HFFc6 (cell line): ENCODE measurements at regions not wholly inside any gene's neighbourhood (a gene's known extent, or its start where the extent isn't known, plus 50 kb on each side); places are given as distances from the start of the nearest gene placed in this dataset.

Experiments
- DNase-seq: peaks from one replicate; pipeline ENCODE4 v3.0.0-alpha.2; 2018
- H3K27ac Mint-ChIP-seq: 2 replicates; pipeline ENCODE4 v1.8.0; 2020; ENCODE audit warnings: mild to moderate bottlenecking, mixed read lengths
- H3K27me3 Mint-ChIP-seq: 2 replicates; pipeline ENCODE4 v1.8.0; 2021; ENCODE audit warnings: mild to moderate bottlenecking, moderate library complexity, mixed read lengths; ENCODE audit not compliant: insufficient read depth
- H3K36me3 Mint-ChIP-seq: 2 replicates; pipeline ENCODE4 v1.8.0; 2021; ENCODE audit warnings: low read depth, mixed read lengths
- H3K4me1 Mint-ChIP-seq: 2 replicates; pipeline ENCODE4 v1.8.0; 2020; ENCODE audit warnings: low read depth, mixed read lengths
- H3K4me3 Mint-ChIP-seq: 2 replicates; pipeline ENCODE4 v1.8.0; 2020; ENCODE audit warnings: mild to moderate bottlenecking, moderate library complexity, mixed read lengths
- H3K9me3 Mint-ChIP-seq: 2 replicates; pipeline ENCODE4 v1.8.0; 2020; ENCODE audit warnings: mild to moderate bottlenecking, mixed read lengths
- TF ChIP-seq, protein P1 (sequence below): fragments of 200-600 bp; sonication (generic); IDR thresholded peaks from 2 replicates; pipeline ENCODE4 v1.5.0; 2021; ENCODE audit warnings: antibody characterized with exemption, mild to moderate bottlenecking

DNA sequence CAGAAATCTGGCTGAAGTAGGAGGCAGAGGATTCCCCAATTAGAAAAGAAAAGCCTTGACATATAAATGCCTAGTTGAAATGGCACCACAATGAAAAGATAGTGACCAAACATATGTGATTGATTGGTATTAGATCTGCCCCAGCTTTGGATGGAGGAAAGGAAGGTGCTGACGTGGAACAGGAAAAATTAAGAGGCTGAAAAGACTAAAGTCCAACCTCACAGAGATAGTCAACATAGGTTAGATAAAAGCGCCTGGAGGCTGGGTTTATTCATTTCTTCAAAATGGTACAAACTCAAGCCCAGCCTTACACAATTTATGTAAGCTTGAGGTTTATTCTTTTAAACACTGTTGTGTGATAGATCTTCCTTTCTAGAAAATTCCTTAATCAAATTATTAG is 129.6 kb downstream of the RPS29 start:
- no peaks in the 10 kb centered on the region for H3K4me1 Mint-ChIP-seq
- H3K9me3 Mint-ChIP-seq, result no peaks in the 10 kb centered on the region
- H3K27ac Mint-ChIP-seq, result no peak overlapping the region
- TF ChIP-seq, protein P1, sequence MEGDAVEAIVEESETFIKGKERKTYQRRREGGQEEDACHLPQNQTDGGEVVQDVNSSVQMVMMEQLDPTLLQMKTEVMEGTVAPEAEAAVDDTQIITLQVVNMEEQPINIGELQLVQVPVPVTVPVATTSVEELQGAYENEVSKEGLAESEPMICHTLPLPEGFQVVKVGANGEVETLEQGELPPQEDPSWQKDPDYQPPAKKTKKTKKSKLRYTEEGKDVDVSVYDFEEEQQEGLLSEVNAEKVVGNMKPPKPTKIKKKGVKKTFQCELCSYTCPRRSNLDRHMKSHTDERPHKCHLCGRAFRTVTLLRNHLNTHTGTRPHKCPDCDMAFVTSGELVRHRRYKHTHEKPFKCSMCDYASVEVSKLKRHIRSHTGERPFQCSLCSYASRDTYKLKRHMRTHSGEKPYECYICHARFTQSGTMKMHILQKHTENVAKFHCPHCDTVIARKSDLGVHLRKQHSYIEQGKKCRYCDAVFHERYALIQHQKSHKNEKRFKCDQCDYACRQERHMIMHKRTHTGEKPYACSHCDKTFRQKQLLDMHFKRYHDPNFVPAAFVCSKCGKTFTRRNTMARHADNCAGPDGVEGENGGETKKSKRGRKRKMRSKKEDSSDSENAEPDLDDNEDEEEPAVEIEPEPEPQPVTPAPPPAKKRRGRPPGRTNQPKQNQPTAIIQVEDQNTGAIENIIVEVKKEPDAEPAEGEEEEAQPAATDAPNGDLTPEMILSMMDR, result no peak
- H3K27me3 Mint-ChIP-seq, result peaks cover 6% of the 10 kb centered on the region
- H3K36me3 Mint-ChIP-seq, result no peaks in the 10 kb centered on the region
- DNase-seq, result no peak
- no peak overlapping the region for H3K4me3 Mint-ChIP-seq

DNA sequence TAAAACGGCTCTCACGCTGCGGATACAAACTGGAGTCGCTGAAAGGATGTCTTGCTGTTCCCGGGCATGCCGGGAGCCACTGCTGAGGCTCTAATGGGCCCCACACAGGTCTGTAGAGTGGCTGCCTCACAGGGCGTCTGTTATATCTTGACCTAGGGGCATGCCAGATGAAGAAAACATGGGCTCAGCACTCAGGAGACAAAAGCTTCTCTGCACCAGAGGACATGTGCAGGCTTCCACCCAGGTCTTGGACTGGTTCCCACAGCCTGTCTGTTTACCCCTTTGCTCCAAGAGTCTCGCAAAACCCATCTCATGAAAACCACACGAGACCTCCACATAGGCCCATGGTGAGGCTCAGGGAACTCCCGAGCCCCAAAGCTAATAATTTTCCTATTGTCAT is 134.2 kb downstream of the RPS29 start:
- Mint-ChIP-seq H3K4me1 (no peaks in the 10 kb centered on the region), H3K27me3 (peaks cover 6% of the 10 kb centered on the region; the same call in 1 of the 2 replicates), H3K36me3 (no peaks in the 10 kb centered on the region), H3K4me3 (no peak overlapping the region), H3K27ac (no peak overlapping the region), H3K9me3 (peaks cover 6% of the 10 kb centered on the region)
- DNase-seq, result no peak
- TF ChIP-seq, protein P1, result no peak

DNA sequence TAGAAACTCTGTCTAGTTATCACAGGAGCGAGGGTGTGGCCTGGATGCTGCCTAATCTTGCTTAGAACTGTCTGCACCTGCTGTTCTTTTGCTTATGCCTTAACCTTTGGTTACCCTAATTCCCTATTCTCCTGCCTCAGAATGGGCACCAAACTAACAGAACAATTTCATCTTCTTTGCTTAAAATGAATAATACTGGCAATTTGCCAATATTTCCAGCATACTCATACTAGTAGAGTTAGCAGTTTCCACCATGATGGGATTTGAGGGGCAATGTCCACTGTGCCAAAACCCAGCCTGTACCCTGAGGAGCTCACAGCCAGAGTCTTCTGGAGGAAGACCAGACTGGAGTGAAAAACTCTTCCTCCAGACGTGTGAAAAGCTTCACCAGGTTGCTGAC is 136.4 kb downstream of the RPS29 start:
- TF ChIP-seq, protein P1, result no peak
- peaks cover 6% of the 10 kb centered on the region for H3K9me3 Mint-ChIP-seq
- H3K27me3 Mint-ChIP-seq, result peaks cover 4% of the 10 kb centered on the region; the same call in 1 of the 2 replicates
- no peaks in the 10 kb centered on the region for H3K4me1 Mint-ChIP-seq
- no peaks in the 10 kb centered on the region for H3K36me3 Mint-ChIP-seq
- no peak overlapping the region for H3K4me3 Mint-ChIP-seq
- no peak for DNase-seq
- no peak overlapping the region for H3K27ac Mint-ChIP-seq

DNA sequence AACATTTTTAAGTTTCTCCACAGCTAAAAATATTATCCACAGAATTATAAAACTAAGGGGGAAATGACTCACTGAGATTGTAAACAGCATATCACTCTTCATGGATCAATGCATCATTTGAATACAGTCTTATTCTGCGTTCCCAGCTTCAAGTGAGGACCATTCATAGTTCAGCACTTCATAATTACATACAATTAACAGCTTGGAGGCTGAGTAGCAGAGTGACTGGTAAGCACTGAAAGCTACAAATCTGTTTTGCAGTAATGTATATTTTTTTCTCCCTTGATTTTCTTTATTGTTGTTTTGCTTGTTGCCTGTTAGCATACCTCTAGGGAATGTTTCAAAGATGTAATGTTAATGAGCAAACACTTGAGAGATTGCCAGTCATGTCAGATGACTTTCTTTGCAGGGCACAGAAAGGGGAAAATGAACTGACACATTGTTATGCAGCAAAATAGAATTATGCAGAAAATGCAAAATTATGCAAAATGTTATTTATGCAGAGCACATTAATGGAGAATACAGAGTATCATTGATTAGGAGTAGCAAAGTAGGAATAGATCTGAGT is 138.6 kb downstream of the RPS29 start:
- no peak for DNase-seq
- H3K4me3 Mint-ChIP-seq, result no peak overlapping the region
- H3K4me1 Mint-ChIP-seq, result no peaks in the 10 kb centered on the region
- peaks cover 4% of the 10 kb centered on the region; the same call in 1 of the 2 replicates for H3K27me3 Mint-ChIP-seq
- peaks cover 6% of the 10 kb centered on the region for H3K9me3 Mint-ChIP-seq
- TF ChIP-seq, protein P1, result no peak
- H3K36me3 Mint-ChIP-seq, result no peaks in the 10 kb centered on the region
- no peak overlapping the region for H3K27ac Mint-ChIP-seq

DNA sequence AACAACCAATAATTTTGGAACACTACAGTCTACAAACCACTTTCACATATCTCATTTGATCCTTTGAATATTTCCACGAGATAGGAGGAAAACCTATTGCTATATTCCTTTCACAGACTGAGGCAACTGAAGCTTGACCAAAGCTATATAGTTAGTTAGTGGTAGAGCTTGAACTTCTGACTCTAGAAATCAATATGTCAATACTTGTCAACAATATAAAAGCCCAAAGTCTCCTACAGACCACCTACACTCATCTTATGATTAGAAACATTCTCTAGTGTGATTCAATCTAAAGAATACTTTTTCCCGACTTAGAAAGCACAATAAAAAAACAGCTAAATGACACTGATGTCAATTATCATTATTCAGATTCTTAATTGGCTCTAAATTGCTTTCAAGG is 139.4 kb downstream of the RPS29 start:
- DNase-seq, result no peak
- TF ChIP-seq, protein P1, result no peak
- Mint-ChIP-seq H3K4me1 (no peaks in the 10 kb centered on the region), H3K36me3 (no peaks in the 10 kb centered on the region), H3K27ac (no peak overlapping the region), H3K9me3 (peaks cover 6% of the 10 kb centered on the region), H3K27me3 (0 out of 2 replicates have a peak, but pooled peaks cover under 1% of the 10 kb centered on the region), H3K4me3 (no peak overlapping the region)
